ENCODE measurements at regions not wholly inside any gene's neighbourhood (a gene's known extent, or its start where the extent isn't known, plus 50 kb on each side); places are given as distances from the start of the nearest gene placed in this dataset.
"Not testable (repeated sequence)": the region's sequence is repeated elsewhere in the genome, so short reads cannot be mapped to it uniquely, and the experiment has no call there.

DNA sequence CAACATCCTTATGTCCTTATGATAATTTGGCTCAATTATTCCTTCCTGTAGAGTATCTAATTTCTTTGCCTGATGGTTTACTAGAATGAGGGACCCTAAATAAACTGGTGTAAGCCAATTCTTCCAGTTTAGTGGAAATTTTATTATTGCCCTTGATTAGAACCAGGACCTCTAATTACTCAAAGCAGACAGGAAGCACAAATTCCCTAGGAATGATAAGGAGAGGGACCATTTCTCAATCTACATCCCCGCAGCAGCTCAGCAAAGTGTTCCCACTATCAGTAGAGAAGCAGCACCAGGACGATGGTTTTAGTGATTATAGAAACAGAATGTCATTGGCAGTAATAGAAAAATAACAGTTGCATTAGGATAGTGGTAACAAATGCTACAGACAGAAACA, 97.1 kb downstream of the PLPPR4 start:
- no peak overlapping the region for H3K4me3 ChIP-seq
- H3K27ac ChIP-seq, result no peak overlapping the region

DNA sequence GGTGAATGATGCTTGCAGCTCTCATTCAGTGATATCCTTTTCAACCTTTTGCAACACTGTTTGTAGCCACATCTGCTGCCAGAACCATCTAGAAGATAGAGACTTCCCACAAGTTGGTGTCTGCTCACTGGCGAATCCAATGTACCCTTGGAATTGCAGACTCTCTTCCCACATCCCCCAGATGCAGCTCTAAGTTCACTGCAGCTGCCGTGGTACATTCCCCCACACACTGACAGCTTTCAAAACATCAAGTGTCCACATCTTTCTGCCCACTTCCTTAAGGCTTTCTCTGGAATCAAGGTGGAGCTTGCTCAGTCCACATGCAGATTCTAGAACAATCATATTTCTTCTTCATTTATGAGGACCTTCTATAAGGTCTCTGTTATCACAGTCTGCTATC, 99.2 kb downstream of the PLPPR4 start:
- no peak overlapping the region for H3K4me3 ChIP-seq
- no peak overlapping the region for H3K27ac ChIP-seq

DNA sequence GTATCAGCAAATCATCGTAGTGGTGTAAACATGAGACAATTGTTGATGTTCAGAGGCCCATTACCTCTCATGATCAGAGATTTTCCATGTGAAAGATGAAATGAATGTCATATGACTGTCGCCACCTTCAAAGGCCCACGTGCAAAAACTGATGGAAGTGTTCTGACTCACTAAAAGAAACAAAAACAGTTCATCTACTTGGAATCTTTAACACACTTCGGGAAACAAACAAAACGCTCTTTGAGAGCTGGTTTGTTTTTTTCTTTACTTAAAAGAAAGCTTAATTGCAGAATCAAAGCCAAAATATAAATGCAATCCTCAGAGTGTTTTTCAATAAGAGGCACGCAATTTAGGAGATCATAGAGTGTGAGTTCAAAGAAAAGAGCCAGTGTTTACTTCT, 100.8 kb downstream of the PLPPR4 start:
- no peak overlapping the region for H3K4me3 ChIP-seq
- no peak overlapping the region for H3K27ac ChIP-seq

DNA sequence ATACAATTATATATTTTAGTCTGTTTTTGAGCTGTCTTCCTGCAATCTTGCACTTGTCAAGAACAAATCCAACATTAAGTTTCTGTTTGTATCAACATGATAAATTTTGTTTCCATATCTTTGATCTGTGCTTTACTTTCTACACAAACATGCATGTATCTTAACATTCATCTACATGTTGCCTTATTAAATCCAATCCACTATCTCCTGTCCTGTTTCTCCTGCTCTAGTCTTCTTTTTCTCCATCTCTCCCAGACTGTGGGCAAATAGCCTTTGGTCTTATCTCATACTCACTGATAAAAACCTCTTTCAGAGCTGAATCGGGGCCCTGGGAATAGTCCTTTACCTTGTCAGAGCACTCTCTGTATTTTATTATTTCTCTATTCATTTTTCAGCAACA, 101.3 kb downstream of the PLPPR4 start:
- Histone ChIP-seq H3K4me3 (no peak overlapping the region), H3K27ac (no peak overlapping the region)

DNA sequence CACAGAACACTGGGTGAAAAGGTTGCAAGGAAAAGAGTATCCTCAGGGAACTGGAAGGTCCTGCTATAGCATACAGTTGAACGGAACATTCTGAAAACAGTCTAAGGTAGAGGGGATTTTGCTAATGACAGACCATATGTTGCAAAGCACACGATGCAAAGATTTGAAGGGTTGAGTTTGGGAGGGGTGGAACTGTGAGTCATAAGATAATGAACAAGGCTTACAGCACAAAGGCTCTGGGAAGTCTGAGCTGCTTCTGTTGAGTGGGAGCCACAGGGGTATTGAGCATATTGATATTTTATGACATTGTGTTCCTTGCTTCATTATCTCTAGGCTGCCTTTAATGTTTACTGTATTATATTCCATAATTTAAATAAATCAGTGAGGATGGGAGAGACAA, 104.9 kb downstream of the PLPPR4 start:
- Histone ChIP-seq H3K27ac (no peak overlapping the region), H3K4me3 (no peak overlapping the region)

DNA sequence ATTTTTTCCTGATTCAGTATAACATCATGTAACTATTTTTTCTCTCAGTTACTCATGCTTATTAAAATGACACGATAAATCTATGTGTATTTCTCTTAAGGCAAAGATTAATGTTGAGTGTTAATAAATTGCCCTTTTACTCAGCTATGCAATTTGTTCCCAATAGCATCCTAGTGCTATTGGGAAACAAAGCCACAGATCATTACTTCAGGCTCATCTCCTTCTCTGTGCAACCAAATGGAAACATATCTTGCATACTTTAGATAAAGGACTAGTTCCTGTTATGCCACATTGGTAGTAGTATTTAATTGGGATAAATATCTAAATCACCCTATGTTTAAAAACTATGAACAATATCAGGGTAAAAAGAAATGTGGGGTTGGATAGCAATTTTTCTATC, 106.2 kb downstream of the PLPPR4 start:
- no peak overlapping the region for H3K4me3 ChIP-seq
- no peak overlapping the region for H3K27ac ChIP-seq

DNA sequence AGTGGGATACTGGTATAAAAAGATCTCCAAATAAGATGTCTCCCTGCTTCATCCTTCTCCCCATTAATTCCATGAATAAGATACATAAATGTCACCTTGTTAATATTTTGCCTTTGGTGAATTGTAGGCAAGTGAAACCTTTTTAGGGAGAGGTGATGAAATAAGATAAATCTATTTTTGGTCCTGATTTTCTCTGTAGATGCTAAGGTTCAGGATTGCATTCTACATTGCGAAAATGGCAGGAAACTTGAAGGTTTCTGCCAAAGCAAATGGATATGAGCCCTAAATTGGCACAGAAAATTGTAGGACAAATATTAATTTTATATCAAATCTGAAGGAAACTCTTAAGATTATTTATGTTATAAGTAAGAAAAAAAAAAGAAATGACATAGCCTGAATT, 107.1 kb downstream of the PLPPR4 start:
- H3K4me3 ChIP-seq, result no peak overlapping the region
- no peak overlapping the region for H3K27ac ChIP-seq

DNA sequence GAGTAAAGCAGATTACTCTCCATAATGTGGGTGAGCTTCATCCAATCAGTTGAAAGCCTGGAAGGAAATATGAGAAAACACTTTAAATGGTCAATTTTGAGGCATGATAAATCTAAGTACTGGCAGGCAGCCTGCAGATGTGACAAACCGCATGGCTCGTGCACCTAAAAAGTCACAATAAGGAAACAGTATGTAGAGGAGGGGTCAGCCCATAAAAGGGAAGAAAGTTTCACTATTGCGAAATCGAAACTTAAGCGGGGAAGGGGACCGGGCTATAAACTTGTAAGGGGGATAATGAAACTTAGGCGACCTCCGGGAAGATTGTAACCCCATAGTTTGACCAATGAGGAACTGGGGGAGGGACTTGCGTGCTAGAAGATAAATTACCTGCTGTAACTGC, 109.8 kb downstream of the PLPPR4 start:
- H3K4me3 ChIP-seq, result no peak overlapping the region
- H3K27ac ChIP-seq, result no peak overlapping the region

DNA sequence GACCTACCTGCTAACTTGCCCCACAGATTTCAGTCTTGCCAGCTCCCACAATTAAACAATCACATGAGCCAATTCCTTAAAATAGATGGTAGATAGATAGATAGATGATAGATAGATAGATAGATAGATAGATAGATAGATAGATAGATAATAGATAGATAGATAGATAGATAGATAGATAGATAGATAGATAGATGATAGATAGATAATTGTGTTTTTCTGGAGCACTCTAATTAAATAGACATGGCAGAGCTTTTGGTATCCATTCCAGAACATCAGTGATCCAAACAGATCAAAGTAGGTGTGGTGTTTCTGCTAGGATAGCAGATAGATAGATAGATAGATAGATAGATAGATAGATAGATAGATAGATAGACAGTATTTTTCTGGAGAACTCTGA, 110.4 kb downstream of the PLPPR4 start:
- not testable (repeated sequence) for H3K27ac ChIP-seq, H3K4me3 ChIP-seq

DNA sequence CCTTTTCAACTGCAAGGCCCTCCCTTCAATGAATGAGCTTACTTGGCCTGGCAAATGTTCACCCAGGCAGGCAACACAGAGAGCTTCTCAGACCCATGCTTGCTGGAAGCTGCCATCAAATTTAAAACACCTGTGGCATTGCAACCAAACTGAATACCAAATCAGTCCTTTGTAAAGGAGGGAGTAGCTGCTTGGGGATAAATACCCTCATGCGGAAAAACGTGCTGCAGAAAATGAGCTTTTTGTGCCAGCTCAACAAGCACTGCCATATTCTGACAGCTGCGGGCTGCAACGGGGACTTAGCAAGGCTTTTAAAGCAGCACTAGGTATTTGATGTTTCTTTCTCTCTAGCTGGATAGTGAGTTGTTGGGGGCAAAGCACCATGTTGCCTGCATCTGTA, 119.7 kb downstream of the PLPPR4 start:
- no peak overlapping the region for H3K27ac ChIP-seq
- H3K4me3 ChIP-seq, result no peak overlapping the region

DNA sequence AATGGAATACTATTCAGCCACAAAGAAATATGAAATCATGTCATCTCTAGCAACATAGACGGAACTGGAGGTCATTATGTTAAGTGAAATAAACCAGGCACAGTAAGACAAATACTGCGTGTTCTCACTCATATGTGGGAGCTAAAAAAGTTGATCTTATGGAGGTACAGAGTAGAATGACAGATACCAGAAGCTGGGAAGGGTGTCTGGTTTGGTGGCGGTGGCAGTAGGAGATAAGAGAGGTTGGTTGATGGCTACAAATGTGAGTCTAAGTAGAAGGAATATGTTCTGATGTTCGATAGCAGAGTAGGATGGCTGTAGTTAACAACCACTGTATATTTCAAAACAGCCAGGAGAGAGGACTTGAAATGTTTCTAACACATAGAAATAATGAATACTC, 121.6 kb downstream of the PLPPR4 start:
- no peak overlapping the region for H3K4me3 ChIP-seq
- no peak overlapping the region for H3K27ac ChIP-seq

DNA sequence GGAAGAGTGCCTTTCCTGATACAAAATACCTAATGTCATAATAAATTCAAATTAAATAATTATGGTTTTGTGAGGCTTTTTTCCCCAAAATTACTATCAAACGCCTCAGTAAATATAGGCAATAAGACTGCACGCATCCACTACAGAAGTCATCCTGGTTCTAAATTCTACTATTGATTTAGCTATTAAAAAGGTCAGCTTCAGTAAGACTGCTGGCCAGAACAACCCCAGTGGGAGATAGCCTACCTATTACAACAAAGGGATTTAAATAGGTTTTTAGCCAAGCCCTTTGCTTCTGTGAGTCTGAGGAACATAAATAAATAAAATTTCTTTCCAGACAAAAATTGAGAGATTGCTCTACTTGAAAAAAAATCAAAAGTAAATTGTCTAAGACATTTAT, 132.1 kb downstream of the PLPPR4 start:
- Histone ChIP-seq H3K4me3 (no peak overlapping the region), H3K27ac (no peak overlapping the region)

DNA sequence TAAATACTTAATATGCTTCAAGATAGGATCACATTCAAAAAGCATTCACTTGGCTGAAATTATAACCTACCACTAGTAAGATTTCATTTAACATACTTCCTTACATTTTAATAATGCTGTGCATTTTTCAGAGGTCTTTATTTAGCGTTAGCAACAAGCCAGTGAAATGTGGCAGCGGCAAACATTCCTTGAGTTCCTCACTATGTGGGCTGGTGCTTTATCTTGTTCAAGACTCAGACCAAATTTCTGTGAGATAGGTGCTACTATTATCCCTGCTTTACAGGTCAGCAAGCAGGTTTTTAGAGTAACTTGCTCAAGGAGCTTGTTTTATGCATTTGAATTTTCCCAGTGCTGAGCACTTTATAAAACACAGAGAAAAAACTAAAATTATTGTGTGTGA, 132.7 kb downstream of the PLPPR4 start:
- no peak overlapping the region for H3K27ac ChIP-seq

DNA sequence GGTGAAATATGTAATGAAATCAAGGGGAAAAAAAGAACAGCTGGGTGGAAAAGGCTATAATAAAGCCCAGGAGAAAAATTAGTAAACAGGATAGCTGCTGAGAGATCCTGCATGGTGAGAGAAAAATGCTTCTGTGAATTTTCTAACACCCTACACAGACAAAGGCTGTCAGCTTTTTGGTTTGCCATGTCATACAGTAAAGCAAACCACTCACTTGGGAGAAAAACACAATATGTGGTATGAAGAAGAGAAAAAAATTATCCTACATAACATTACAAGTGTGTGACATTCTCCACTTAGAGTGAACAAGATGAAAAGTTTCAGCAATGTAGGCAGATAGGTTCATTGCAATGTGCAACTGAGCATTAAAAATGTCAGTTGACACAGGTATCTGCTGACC, 133.6 kb downstream of the PLPPR4 start:
- Histone ChIP-seq H3K27ac (no peak overlapping the region), H3K4me3 (no peak overlapping the region)

More for the DNA sequence above, 132.7 kb downstream of the PLPPR4 start:
- no peak overlapping the region for H3K4me3 ChIP-seq

DNA sequence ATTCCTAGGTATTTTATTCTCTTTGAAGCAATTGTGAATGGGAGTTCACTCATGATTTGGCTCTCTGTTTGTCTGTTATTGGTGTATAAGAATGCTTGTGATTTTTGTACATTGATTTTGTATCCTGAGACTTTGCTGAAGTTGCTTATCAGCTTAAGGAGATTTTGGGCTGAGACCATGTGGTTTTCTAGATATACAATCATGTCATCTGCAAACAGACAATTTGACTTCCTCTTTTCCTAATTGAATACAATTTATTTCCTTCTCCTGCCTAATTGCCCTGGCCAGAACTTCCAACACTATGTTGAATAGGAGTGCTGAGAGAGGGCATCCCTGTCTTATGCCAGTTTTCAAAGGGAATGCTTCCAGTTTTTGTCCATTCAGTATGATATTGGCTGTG, 137.3 kb downstream of the PLPPR4 start:
- H3K4me3 ChIP-seq, H3K27ac ChIP-seq: not testable (repeated sequence)

DNA sequence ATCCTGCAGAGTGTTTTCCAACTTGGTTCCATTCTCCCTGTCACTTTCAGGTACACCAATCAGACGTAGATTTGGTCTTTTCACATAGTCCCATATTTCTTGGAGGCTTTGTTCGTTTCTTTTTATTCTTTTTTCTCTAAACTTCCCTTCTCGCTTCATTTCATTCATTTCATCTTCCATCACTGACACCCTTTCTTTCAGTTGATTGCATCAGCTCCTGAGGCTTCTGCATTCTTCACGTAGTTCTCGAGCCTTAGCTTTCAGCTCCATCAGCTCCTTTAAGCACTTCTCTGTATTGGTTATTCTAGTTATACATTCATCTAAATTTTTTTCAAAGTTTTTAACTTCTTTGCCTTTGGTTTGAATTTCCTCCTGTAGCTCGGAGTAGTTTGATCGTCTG, 140.1 kb downstream of the PLPPR4 start:
- H3K27ac ChIP-seq, H3K4me3 ChIP-seq: not testable (repeated sequence)

DNA sequence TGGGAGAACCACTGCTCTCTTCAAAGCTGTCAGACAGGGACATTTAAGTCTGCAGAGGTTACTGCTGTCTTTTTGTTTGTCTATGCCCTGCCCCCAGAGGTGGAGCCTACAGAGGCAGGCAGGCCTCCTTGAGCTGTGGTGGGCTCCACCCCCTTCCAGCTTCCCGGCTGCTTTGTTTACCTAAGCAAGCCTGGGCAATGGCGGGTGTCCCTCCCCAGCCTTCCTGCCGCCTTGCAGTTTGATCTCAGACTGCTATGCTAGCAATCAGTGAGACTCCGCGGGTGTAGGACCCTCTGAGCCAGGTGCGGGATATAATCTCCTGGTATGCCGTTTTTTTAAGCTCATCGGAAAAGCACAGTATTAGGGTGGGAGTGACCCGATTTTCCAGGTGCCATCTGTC, 141.0 kb downstream of the PLPPR4 start:
- H3K27ac ChIP-seq, H3K4me3 ChIP-seq: not testable (repeated sequence)

DNA sequence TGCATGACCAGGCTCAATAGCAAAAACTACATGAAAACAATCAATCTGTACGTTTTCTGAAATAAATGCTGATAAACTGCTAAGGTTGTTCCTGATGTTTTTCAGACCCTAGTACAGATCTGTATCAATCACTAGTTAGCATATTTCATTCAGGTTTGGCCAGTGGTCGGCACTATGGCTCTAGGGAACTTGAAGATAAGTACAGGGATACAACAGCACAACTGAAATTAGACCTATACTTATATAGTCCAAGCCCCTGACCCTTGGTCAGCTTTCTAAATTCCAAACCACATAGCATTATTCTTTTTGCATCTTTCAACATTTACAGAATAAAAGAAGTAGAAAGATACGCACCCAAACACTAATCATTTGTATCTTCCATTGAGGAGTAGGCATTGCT, 142.7 kb downstream of the PLPPR4 start:
- no peak overlapping the region for H3K4me3 ChIP-seq
- no peak overlapping the region for H3K27ac ChIP-seq

DNA sequence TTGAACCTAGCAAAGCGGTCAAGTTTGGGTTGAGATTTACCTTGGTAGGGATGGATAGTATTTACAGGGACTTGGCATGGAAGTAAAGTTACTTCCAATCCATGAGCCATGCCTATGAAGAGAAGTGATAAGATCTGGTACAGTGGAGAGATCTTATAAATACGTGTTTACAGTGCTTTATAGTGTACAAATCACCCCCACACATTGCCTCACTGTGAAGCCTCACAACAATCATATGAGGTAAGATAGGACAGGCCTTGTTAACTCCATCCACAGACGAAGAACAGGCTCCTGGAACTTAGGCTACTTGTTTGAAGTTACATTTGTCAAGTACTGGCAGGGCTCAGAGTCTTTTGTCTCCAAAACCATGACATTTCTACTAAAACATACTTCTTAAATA, 159.8 kb downstream of the PLPPR4 start:
- Histone ChIP-seq H3K27ac (no peak overlapping the region), H3K4me3 (no peak overlapping the region)

DNA sequence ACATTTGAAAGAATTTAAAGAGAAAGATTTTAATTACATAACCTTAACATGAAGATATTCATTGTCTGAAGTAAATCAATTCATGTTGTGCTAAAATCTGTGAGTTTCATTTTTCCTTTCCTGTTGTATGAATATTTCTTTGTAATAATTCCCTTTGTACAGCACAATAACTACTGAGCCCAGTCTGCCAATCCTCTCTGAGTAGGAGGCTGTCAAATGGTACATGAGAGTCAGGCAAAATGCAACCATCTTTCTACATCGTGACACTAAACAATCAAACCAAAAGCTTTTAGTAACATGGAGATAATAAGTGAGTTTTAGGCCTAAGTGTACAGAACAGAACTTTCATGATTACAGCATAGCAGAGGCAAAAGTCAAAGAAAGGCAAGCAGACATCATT, 165.5 kb downstream of the PLPPR4 start:
- Histone ChIP-seq H3K4me3 (no peak overlapping the region), H3K27ac (no peak overlapping the region)

DNA sequence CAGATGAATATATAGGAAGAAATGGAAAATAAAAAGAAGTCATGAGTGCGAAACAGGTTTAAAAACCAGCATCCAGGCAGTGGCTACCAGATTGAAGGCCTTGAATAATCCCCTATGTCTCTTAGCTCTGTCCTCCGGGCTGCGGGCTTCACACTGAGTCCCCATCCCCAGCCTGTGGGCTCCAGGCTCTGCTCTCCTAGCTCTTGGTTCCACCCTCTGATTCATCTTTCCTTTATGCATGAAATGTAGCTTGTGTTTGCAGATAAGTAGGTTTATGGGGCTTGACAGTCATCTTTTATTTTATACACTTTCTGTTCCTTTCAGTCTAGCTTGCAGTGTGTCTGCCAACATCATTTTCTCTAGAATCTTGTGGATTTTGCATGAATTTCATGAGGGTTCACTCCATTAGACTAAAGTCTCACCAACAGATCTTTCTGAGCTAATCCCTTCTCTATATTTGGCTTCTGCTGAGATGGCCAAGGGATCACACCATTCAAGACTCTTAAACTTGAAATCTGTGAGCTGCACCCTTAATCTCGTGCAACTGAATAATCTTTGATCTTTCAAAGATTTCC, 174.5 kb downstream of the PLPPR4 start:
- Histone ChIP-seq H3K4me3 (no peak overlapping the region), H3K27ac (no peak overlapping the region)

DNA sequence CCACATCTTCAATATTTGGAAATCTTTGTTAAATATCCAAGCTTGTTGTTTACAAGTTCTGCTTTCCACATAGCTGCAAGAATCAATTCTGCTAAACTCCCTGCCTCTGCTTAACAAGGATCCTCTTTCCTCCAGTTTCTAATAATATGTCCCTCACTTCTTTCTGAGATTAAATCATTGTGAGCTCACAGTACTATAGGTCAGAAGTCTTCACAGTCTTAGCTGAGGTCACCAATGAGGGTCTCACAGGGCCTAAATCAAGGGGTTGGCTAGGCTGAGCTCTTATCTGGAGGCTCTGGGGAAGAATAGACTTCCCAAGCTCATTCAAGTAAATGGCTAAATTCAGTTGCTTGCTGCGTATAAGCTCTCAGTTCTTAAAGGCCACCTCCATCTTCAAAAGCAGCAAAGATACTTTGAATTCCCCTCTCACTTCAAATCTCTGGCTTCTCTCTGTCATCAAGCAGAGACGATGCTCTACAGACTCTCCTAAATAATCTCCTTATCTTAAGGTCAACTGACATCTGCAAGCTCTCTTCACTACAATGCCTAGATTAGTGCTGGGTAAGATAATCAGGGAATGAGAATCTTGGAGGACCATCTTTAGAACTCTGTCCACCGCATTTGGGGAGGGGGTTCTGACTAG, 175.3 kb downstream of the PLPPR4 start:
- no peak overlapping the region for H3K27ac ChIP-seq
- H3K4me3 ChIP-seq, result no peak overlapping the region

Data from skin epidermis (tissue), 12 donors.